ENCODE measurements at regions not wholly inside any gene's neighbourhood (a gene's known extent, or its start where the extent isn't known, plus 50 kb on each side); places are given as distances from the start of the nearest gene placed in this dataset.

DNA sequence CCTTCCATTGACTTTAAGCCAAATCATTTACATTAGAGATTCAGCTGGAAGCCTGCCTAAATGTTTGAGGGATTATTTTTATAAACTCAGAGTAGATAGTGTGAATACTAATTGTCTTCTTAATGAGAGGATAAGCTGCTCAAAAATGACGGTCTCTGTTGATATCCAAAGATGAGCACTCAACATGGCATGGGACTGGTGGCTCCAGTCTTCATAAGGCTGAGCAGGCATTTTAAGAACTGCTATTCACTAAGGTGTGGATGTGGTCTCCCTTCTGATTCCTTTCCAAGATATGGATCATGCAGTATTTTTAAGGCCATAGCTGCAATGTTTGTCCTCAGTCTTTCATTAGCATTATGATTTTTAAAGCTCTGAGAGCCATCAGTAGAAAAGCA, 377.5 kb upstream of the RIOK2 start:
- TF ChIP-seq, protein P1, sequence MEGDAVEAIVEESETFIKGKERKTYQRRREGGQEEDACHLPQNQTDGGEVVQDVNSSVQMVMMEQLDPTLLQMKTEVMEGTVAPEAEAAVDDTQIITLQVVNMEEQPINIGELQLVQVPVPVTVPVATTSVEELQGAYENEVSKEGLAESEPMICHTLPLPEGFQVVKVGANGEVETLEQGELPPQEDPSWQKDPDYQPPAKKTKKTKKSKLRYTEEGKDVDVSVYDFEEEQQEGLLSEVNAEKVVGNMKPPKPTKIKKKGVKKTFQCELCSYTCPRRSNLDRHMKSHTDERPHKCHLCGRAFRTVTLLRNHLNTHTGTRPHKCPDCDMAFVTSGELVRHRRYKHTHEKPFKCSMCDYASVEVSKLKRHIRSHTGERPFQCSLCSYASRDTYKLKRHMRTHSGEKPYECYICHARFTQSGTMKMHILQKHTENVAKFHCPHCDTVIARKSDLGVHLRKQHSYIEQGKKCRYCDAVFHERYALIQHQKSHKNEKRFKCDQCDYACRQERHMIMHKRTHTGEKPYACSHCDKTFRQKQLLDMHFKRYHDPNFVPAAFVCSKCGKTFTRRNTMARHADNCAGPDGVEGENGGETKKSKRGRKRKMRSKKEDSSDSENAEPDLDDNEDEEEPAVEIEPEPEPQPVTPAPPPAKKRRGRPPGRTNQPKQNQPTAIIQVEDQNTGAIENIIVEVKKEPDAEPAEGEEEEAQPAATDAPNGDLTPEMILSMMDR (IDR thresholded peaks at IDR 0.05; ENCODE audit: poor library complexity) = no peak
- TF ChIP-seq EZH2phosphoT487 (IDR thresholded peaks at IDR 0.05; ENCODE audit: low read depth, severe bottlenecking, unreplicated experiment) = no peak
- TF ChIP-seq EZH2 (IDR thresholded peaks at IDR 0.05; ENCODE audit: borderline replicate concordance) = no peak
